Osteocyte (in vitro differentiated cells): ENCODE measurements at regions not wholly inside any gene's neighbourhood (a gene's known extent, or its start where the extent isn't known, plus 50 kb on each side); places are given as distances from the start of the nearest gene placed in this dataset.

ENCODE experiments used
- DNase-seq: peaks from one replicate; pipeline ENCODE4 v3.0.0; 2021; ENCODE audit warnings: mixed read lengths; ENCODE audit not compliant: unreplicated experiment; ENCODE audit errors: extremely low spot score
- H3K27ac Mint-ChIP-seq: one replicate; pipeline ENCODE4 v1.8.0; 2021; ENCODE audit warnings: mild to moderate bottlenecking, mixed read lengths; ENCODE audit not compliant: unreplicated experiment
- H3K27me3 Mint-ChIP-seq: one replicate; pipeline ENCODE4 v1.8.0; 2021; ENCODE audit warnings: mixed read lengths; ENCODE audit not compliant: unreplicated experiment
- H3K36me3 Mint-ChIP-seq: one replicate; pipeline ENCODE4 v1.8.0; 2021; ENCODE audit warnings: mixed read lengths; ENCODE audit not compliant: unreplicated experiment
- H3K4me1 Mint-ChIP-seq: one replicate; pipeline ENCODE4 v1.8.0; 2021; ENCODE audit warnings: mixed read lengths; ENCODE audit not compliant: unreplicated experiment
- H3K4me3 Mint-ChIP-seq: one replicate; pipeline ENCODE4 v1.8.0; 2021; ENCODE audit warnings: mild to moderate bottlenecking, moderate library complexity, mixed read lengths; ENCODE audit not compliant: unreplicated experiment
- H3K9me3 Mint-ChIP-seq: one replicate; pipeline ENCODE4 v1.8.0; 2021; ENCODE audit warnings: mixed read lengths; ENCODE audit not compliant: unreplicated experiment
- CTCF ChIP-seq: fragments of 200-600 bp; sonication (generic); IDR thresholded peaks from 2 replicates; pipeline ENCODE4 v1.5.0; 2021; ENCODE audit warnings: antibody characterized with exemption, mild to moderate bottlenecking, moderate library complexity

GRCh38 chr5:124596595-124597421 lies 149.6 kb downstream of the ZNF608 start:
- no peak for DNase-seq
- no peak for TF ChIP-seq CTCF
- Mint-ChIP-seq H3K36me3 (no peaks in the 10 kb centered on the region), H3K9me3 (no peaks in the 10 kb centered on the region), H3K27ac (no peak overlapping the region), H3K27me3 (no peaks in the 10 kb centered on the region), H3K4me1 (peaks cover 25% of the 10 kb centered on the region), H3K4me3 (no peak overlapping the region)

GRCh38 chr5:124593952-124594351 lies 152.5 kb downstream of the ZNF608 start:
- DNase-seq = no peak
- Mint-ChIP-seq H3K9me3 (no peaks in the 10 kb centered on the region), H3K4me1 (peaks cover 12% of the 10 kb centered on the region), H3K27ac (no peak overlapping the region), H3K4me3 (no peak overlapping the region), H3K27me3 (no peaks in the 10 kb centered on the region), H3K36me3 (no peaks in the 10 kb centered on the region)
- no peak for TF ChIP-seq CTCF

GRCh38 chr5:124592891-124593290 lies 153.5 kb downstream of the ZNF608 start:
- DNase-seq = no peak
- peaks cover 9% of the 10 kb centered on the region for H3K4me1 Mint-ChIP-seq
- TF ChIP-seq CTCF = no peak
- no peak overlapping the region for H3K27ac Mint-ChIP-seq
- no peaks in the 10 kb centered on the region for H3K36me3 Mint-ChIP-seq
- no peaks in the 10 kb centered on the region for H3K27me3 Mint-ChIP-seq
- H3K9me3 Mint-ChIP-seq = no peaks in the 10 kb centered on the region
- H3K4me3 Mint-ChIP-seq = no peak overlapping the region

GRCh38 chr5:124591583-124591982 lies 154.9 kb downstream of the ZNF608 start:
- Mint-ChIP-seq H3K36me3 (peaks cover under 1% of the 10 kb centered on the region), H3K27me3 (no peaks in the 10 kb centered on the region), H3K4me1 (peaks cover under 1% of the 10 kb centered on the region), H3K9me3 (no peaks in the 10 kb centered on the region), H3K27ac (no peak overlapping the region), H3K4me3 (no peak overlapping the region)
- no peak for DNase-seq
- no peak for TF ChIP-seq CTCF

- no peak for DNase-seq
- Mint-ChIP-seq H3K4me1 (no peaks in the 10 kb centered on the region), H3K9me3 (no peaks in the 10 kb centered on the region), H3K27ac (no peak overlapping the region), H3K27me3 (no peaks in the 10 kb centered on the region), H3K36me3 (peaks cover 3% of the 10 kb centered on the region), H3K4me3 (no peak overlapping the region)
- no peak for TF ChIP-seq CTCF
Measured at GRCh38 chr5:124590686-124591085, 155.8 kb downstream of the ZNF608 start.
